ENCODE measurements at regions not wholly inside any gene's neighbourhood (a gene's known extent, or its start where the extent isn't known, plus 50 kb on each side); places are given as distances from the start of the nearest gene placed in this dataset.
A peak's percentile ranks its signal among the peaks of the same experiment; 100 is the strongest.
"Not testable (repeated sequence)": the region's sequence is repeated elsewhere in the genome, so short reads cannot be mapped to it uniquely, and the experiment has no call there.

- H3K4me2 ChIP-seq (ENCODE audit: low read depth, low read length, poor library complexity, severe bottlenecking): no peak overlapping the region
- no peak overlapping the region for H3K27ac ChIP-seq (ENCODE audit: low read depth, low read length)
- no peaks in the 10 kb centered on the region for H3K79me2 ChIP-seq (ENCODE audit: insufficient read depth, low read length)
- H3K9me3 ChIP-seq (ENCODE audit: insufficient read depth, low read length): no peaks in the 10 kb centered on the region
- H3K9me2 ChIP-seq (replicated peaks; ENCODE audit: insufficient read depth, low read length): no peaks in the 10 kb centered on the region
- no peak overlapping the region for H3K9ac ChIP-seq (ENCODE audit: low read length)
- H3K4me3 ChIP-seq (ENCODE audit: insufficient read depth, low read length, poor library complexity, severe bottlenecking): no peak overlapping the region
- TF ChIP-seq CTCF (IDR thresholded peaks at IDR 0.05; ENCODE audit: insufficient read depth, low read length, poor library complexity, severe bottlenecking): no peak
- TF ChIP-seq EZH2phosphoT487 (conservative IDR thresholded peaks at IDR 0.05; ENCODE audit: low read length): no peak
- H3K36me3 ChIP-seq (ENCODE audit: low read length): no peaks in the 10 kb centered on the region
- H4K20me1 ChIP-seq (ENCODE audit: low read depth, low read length): no peaks in the 10 kb centered on the region
- H3F3A ChIP-seq (ENCODE audit: insufficient read depth): no peaks in the 10 kb centered on the region
- no peaks in the 10 kb centered on the region for H3K27me3 ChIP-seq (ENCODE audit: low read length)
- no peak overlapping the region for H2AFZ ChIP-seq (ENCODE audit: low read depth, low read length, severe bottlenecking)
These were observed 132.8 kb downstream of the TRIM27 start for GRCh38 chr6:28791002-28791383.

- TF ChIP-seq CTCF (IDR thresholded peaks at IDR 0.05; ENCODE audit: insufficient read depth, low read length, poor library complexity, severe bottlenecking): no peak
- TF ChIP-seq EZH2phosphoT487 (conservative IDR thresholded peaks at IDR 0.05; ENCODE audit: low read length): no peak
- Histone ChIP-seq H3K27ac (ENCODE audit: low read depth, low read length) (no peak overlapping the region), H3K27me3 (ENCODE audit: low read length) (no peaks in the 10 kb centered on the region), H3K9me2 (replicated peaks; ENCODE audit: insufficient read depth, low read length) (no peaks in the 10 kb centered on the region), H3F3A (ENCODE audit: insufficient read depth) (no peaks in the 10 kb centered on the region), H3K9ac (ENCODE audit: low read length) (peak overlapping the region; percentile 13; the same call in 1 of the 2 replicates), H4K20me1 (ENCODE audit: low read depth, low read length) (no peaks in the 10 kb centered on the region), H2AFZ (ENCODE audit: low read depth, low read length, severe bottlenecking) (peak overlapping the region; percentile 10), H3K4me3 (ENCODE audit: insufficient read depth, low read length, poor library complexity, severe bottlenecking) (peak overlapping the region; percentile 37), H3K4me2 (ENCODE audit: low read depth, low read length, poor library complexity, severe bottlenecking) (peak overlapping the region; percentile 42), H3K36me3 (ENCODE audit: low read length) (no peaks in the 10 kb centered on the region), H3K79me2 (ENCODE audit: insufficient read depth, low read length) (no peaks in the 10 kb centered on the region), H3K9me3 (ENCODE audit: insufficient read depth, low read length) (no peaks in the 10 kb centered on the region)
These were observed 129.4 kb downstream of the TRIM27 start for GRCh38 chr6:28794175-28795002.

- H3K4me2 ChIP-seq (ENCODE audit: low read depth, low read length, poor library complexity, severe bottlenecking); H3K9me2 ChIP-seq (replicated peaks; ENCODE audit: insufficient read depth, low read length); H3K4me3 ChIP-seq (ENCODE audit: insufficient read depth, low read length, poor library complexity, severe bottlenecking); H3K9me3 ChIP-seq (ENCODE audit: insufficient read depth, low read length); H2AFZ ChIP-seq (ENCODE audit: low read depth, low read length, severe bottlenecking); H3F3A ChIP-seq (ENCODE audit: insufficient read depth); H3K36me3 ChIP-seq (ENCODE audit: low read length); H3K27me3 ChIP-seq (ENCODE audit: low read length); H3K79me2 ChIP-seq (ENCODE audit: insufficient read depth, low read length); H3K27ac ChIP-seq (ENCODE audit: low read depth, low read length); H4K20me1 ChIP-seq (ENCODE audit: low read depth, low read length); H3K9ac ChIP-seq (ENCODE audit: low read length): not testable (repeated sequence)
These were observed 123.1 kb downstream of the TRIM27 start for GRCh38 chr6:28800647-28801046.
